ENCODE measurements at regions not wholly inside any gene's neighbourhood (a gene's known extent, or its start where the extent isn't known, plus 50 kb on each side); places are given as distances from the start of the nearest gene placed in this dataset.

DNA sequence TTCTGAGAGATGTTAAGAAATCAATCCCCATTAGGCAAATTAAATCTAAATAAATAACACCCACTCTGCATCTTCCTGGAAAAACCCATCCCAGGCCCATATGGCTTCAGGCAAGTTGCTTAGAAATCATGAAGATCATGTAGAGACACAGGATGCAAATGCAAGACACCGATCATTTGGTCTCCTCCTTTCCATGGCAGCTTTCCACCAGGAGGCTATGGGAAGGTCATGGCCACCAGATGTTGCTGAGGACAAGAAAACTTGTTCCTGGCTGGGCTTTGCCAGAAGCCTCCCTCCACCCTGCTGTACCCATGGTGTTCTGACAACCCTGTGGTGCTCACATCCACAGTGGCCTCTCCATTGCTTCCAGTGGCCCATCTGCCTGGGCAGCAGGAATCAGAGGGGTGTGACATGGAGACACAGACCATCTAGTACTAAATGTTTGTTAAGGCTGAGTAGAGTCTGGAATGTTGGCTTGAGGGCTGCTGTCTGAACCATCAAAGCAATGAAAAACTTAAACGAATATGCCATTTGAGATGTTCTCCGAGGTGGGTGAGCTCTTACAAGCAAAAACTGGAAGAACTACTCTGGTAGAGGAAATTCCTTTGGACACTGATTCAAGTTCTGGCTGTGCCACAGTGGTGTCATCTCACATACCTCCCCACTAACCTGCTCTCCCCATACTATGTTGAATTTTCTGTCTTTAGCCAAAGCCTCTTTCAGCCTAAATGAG is 293.2 kb downstream of the TNS1 start:
- TF ChIP-seq, protein P1, sequence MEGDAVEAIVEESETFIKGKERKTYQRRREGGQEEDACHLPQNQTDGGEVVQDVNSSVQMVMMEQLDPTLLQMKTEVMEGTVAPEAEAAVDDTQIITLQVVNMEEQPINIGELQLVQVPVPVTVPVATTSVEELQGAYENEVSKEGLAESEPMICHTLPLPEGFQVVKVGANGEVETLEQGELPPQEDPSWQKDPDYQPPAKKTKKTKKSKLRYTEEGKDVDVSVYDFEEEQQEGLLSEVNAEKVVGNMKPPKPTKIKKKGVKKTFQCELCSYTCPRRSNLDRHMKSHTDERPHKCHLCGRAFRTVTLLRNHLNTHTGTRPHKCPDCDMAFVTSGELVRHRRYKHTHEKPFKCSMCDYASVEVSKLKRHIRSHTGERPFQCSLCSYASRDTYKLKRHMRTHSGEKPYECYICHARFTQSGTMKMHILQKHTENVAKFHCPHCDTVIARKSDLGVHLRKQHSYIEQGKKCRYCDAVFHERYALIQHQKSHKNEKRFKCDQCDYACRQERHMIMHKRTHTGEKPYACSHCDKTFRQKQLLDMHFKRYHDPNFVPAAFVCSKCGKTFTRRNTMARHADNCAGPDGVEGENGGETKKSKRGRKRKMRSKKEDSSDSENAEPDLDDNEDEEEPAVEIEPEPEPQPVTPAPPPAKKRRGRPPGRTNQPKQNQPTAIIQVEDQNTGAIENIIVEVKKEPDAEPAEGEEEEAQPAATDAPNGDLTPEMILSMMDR (IDR thresholded peaks at IDR 0.05): no peak
- no peak for TF ChIP-seq POLR2A (IDR thresholded peaks at IDR 0.05)

Data from uterus (tissue), 2 donors.